Nephron progenitor cell (in vitro differentiated cells): ENCODE measurements at regions not wholly inside any gene's neighbourhood (a gene's known extent, or its start where the extent isn't known, plus 50 kb on each side); places are given as distances from the start of the nearest gene placed in this dataset.

ENCODE experiments used
- DNase-seq: peaks from one replicate; pipeline ENCODE4 v3.0.0; 2021
- H3K27ac Mint-ChIP-seq: 2 replicates; pipeline ENCODE4 v1.8.0; 2021; ENCODE audit warnings: mild to moderate bottlenecking, moderate library complexity, mixed read lengths
- H3K27me3 Mint-ChIP-seq: 2 replicates; pipeline ENCODE4 v1.8.0; 2021; ENCODE audit warnings: mild to moderate bottlenecking, low read depth, mixed read lengths; ENCODE audit not compliant: poor library complexity
- H3K36me3 Mint-ChIP-seq: 2 replicates; pipeline ENCODE4 v1.8.0; 2021; ENCODE audit warnings: low read depth, mixed read lengths
- H3K4me1 Mint-ChIP-seq: 2 replicates; pipeline ENCODE4 v1.8.0; 2021; ENCODE audit warnings: mixed read lengths
- H3K4me3 Mint-ChIP-seq: 2 replicates; pipeline ENCODE4 v1.8.0; 2021; ENCODE audit warnings: mild to moderate bottlenecking, moderate library complexity, mixed read lengths
- H3K9me3 Mint-ChIP-seq: 2 replicates; pipeline ENCODE4 v1.8.0; 2021; ENCODE audit warnings: mild to moderate bottlenecking, moderate library complexity, mixed read lengths
- CTCF ChIP-seq: fragments of 200-600 bp; sonication (generic); IDR thresholded peaks from 2 replicates; pipeline ENCODE4 v1.5.0; 2021; ENCODE audit warnings: antibody characterized with exemption

DNA sequence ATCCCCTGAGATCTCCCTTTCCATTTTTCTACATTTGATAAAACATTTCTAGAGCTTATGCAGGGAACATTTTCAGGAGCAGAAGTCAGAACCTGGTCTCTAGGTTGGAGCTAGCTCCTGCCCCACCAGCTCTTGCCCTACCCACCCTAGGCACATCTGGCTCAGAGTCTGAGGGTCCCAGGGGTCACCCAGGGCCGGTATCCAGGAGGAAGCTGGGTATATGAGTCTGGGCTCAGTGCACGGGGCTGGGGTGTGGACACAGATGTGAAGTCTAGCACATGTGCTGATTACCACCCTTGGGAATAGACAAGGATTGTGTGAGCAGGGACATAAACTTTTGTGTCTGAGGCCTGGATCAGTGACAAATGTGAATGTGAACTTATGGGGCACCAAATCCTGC lies 95.4 kb downstream of the MATN1 start:
- Mint-ChIP-seq H3K4me3 (no peak overlapping the region), H3K27ac (no peak overlapping the region), H3K27me3 (peaks cover 28% of the 10 kb centered on the region), H3K36me3 (no peaks in the 10 kb centered on the region), H3K9me3 (peaks cover 42% of the 10 kb centered on the region), H3K4me1 (no peaks in the 10 kb centered on the region)
- DNase-seq: no peak
- no peak for TF ChIP-seq CTCF

DNA sequence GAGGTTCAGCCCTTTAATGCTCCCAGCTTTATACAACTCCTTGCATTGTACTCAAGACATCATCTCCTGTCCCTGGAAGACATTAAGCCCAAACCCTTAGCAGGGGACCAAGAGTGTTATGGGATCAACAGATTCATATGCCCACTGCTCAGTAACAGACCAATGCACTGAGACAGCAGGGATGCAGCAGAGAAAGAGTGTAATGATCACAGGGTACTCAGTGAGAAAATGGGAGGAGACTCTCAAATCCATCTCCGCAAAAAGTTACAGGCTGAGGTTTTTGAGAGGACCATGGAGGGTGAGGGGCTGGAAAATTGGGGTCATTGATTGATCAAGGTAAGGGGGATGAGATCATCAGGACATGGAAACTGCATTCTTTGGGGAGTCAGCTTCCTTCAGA lies 96.2 kb downstream of the MATN1 start:
- Mint-ChIP-seq H3K4me1 (no peaks in the 10 kb centered on the region), H3K27me3 (peaks cover 23% of the 10 kb centered on the region), H3K4me3 (no peak overlapping the region), H3K36me3 (no peaks in the 10 kb centered on the region), H3K27ac (no peak overlapping the region), H3K9me3 (peaks cover 50% of the 10 kb centered on the region)
- no peak for DNase-seq
- no peak for TF ChIP-seq CTCF

DNA sequence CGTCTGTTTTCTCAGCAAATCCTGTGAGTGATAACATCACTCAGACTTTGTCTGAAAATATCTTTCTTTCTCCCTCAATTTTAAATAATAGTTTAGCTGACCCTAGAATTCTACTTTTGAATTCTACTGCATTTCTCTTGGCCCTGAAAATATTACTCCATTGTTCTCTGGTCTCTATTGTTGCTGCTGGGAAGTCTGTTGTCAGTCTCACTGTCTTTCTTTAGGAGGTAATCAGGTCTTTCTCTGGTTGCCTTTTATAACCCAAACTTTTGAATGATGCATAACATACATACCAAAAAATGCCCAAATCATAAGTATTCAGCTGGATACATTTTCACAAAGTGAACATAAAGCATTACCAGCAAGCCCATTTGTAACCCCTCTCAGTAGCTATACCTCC lies 100.0 kb downstream of the MATN1 start:
- H3K27me3 Mint-ChIP-seq: peaks cover 10% of the 10 kb centered on the region
- no peak for DNase-seq
- no peaks in the 10 kb centered on the region for H3K4me1 Mint-ChIP-seq
- H3K36me3 Mint-ChIP-seq: no peaks in the 10 kb centered on the region
- no peak for TF ChIP-seq CTCF
- no peak overlapping the region for H3K4me3 Mint-ChIP-seq
- H3K27ac Mint-ChIP-seq: no peak overlapping the region
- H3K9me3 Mint-ChIP-seq: peaks cover 52% of the 10 kb centered on the region

GRCh38 chr1:30619619-30620018 lies 103.8 kb downstream of the MATN1 start:
- Mint-ChIP-seq H3K27ac (no peak overlapping the region), H3K36me3 (no peaks in the 10 kb centered on the region), H3K27me3 (peaks cover 32% of the 10 kb centered on the region), H3K4me3 (no peak overlapping the region), H3K9me3 (peaks cover 25% of the 10 kb centered on the region), H3K4me1 (peaks cover 7% of the 10 kb centered on the region)
- TF ChIP-seq CTCF: no peak
- no peak for DNase-seq

DNA sequence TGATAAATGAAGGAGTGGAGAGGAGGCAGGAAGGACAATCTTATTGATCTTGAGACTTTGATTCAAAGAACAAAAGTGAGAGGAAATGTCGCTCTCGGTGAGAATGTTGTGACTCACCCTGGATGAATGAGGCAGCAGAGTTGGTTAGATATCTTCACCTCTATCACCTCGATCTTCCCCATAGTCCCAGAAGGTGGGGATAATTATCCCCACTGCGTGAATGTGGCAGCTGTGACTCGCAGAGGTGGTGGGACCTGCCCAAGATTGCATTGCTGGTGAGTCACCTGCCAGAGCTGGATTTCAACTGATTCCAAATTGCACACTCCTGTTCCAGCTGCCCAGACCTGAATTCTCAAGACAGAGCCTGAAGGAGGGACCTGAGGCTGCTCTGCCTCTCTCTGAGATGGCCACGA lies 105.0 kb downstream of the MATN1 start:
- DNase-seq: no peak
- TF ChIP-seq CTCF: no peak
- Mint-ChIP-seq H3K4me1 (peaks cover 7% of the 10 kb centered on the region), H3K4me3 (no peak overlapping the region), H3K27ac (no peak overlapping the region), H3K27me3 (peaks cover 38% of the 10 kb centered on the region), H3K9me3 (peaks cover 13% of the 10 kb centered on the region), H3K36me3 (no peaks in the 10 kb centered on the region)

DNA sequence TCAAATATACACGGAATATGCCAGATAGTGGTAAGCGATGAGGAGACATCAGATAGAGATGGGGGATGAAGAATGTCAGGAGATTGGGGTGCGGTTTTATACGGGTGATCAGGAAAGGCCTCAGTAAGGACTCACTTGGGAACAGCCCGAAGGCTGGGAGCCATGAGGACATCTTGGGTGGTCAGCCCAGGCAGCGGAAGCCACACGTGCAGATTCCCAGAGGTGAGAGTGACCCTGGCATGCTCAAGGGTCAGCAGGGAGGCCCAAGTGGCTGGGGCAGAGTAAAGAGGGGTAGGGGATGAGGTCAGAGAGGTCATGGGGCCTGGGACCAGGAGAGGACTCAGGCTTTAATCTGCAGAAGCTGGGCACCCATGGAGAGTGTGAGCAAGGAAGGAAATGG lies 106.6 kb downstream of the MATN1 start:
- TF ChIP-seq CTCF: no peak
- H3K27ac Mint-ChIP-seq: no peak overlapping the region
- no peaks in the 10 kb centered on the region for H3K36me3 Mint-ChIP-seq

More for the DNA sequence above, 106.6 kb downstream of the MATN1 start:
- no peak overlapping the region for H3K4me3 Mint-ChIP-seq
- H3K9me3 Mint-ChIP-seq: no peaks in the 10 kb centered on the region
- DNase-seq: no peak
- peaks cover 7% of the 10 kb centered on the region for H3K4me1 Mint-ChIP-seq
- peaks cover 40% of the 10 kb centered on the region for H3K27me3 Mint-ChIP-seq
